ENCODE measurements at regions not wholly inside any gene's neighbourhood (a gene's known extent, or its start where the extent isn't known, plus 50 kb on each side); places are given as distances from the start of the nearest gene placed in this dataset.

- TF ChIP-seq, protein P1, sequence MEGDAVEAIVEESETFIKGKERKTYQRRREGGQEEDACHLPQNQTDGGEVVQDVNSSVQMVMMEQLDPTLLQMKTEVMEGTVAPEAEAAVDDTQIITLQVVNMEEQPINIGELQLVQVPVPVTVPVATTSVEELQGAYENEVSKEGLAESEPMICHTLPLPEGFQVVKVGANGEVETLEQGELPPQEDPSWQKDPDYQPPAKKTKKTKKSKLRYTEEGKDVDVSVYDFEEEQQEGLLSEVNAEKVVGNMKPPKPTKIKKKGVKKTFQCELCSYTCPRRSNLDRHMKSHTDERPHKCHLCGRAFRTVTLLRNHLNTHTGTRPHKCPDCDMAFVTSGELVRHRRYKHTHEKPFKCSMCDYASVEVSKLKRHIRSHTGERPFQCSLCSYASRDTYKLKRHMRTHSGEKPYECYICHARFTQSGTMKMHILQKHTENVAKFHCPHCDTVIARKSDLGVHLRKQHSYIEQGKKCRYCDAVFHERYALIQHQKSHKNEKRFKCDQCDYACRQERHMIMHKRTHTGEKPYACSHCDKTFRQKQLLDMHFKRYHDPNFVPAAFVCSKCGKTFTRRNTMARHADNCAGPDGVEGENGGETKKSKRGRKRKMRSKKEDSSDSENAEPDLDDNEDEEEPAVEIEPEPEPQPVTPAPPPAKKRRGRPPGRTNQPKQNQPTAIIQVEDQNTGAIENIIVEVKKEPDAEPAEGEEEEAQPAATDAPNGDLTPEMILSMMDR (conservative IDR thresholded peaks at IDR 0.05; ENCODE audit: low read length) = peak; percentile 90
- TF ChIP-seq EZH2phosphoT487 (IDR thresholded peaks at IDR 0.05; ENCODE audit: borderline replicate concordance, low read depth, low read length) = no peak
These were observed 625.2 kb downstream of the LMO4 start for GRCh38 chr1:87953732-87954344.

Data from OCI-LY7 (cell line).